Ishikawa (cell line): ENCODE measurements at regions not wholly inside any gene's neighbourhood (a gene's known extent, or its start where the extent isn't known, plus 50 kb on each side); places are given as distances from the start of the nearest gene placed in this dataset.

ENCODE experiments used
- CREB1 ChIP-seq: IDR thresholded peaks from 2 replicates; pipeline ENCODE4 v1.6.1; 2012; ENCODE audit warnings: low read depth
- EP300 ChIP-seq: IDR thresholded peaks from 2 replicates; pipeline ENCODE4 v1.6.1; 2012; ENCODE audit warnings: borderline replicate concordance
- RAD21 ChIP-seq: IDR thresholded peaks from 2 replicates; pipeline ENCODE4 v1.6.1; 2012; ENCODE audit warnings: low read depth
- TAF1 ChIP-seq: IDR thresholded peaks from 2 replicates; pipeline ENCODE4 v1.6.1; 2012; ENCODE audit warnings: low read depth, mild to moderate bottlenecking
- TEAD4 ChIP-seq: IDR thresholded peaks from 2 replicates; pipeline ENCODE4 v1.6.1; 2012
- ZBTB7A ChIP-seq: IDR thresholded peaks from 2 replicates; pipeline ENCODE4 v1.6.1; 2012; ENCODE audit warnings: low read depth
- TF ChIP-seq, protein P1 (sequence below): IDR thresholded peaks from 2 replicates; pipeline ENCODE4 v1.6.1; 2012
- TF ChIP-seq, protein P2 (sequence below): IDR thresholded peaks from 2 replicates; pipeline ENCODE4 v1.6.1; 2012; ENCODE audit warnings: low read depth, mild to moderate bottlenecking

DNA sequence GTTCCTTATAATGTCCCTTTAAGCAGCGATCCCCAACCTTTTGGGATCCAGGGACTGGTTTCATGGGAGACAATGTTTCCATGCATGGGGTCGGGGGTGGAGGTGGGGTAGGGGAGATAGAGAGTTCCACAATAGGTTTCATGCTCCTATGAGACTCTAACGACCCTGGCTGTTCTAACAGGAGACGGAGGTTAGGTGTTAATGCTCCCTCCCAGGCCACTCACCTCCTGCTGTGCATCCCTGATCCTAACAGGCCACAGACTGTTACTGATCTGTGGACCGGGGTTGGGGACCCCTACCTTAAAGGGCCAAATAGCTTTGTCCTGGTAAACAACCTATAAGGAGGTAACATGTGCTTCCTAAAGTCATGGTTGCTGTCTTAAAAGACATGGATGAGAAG lies 602.5 kb upstream of the RGMB start:
- TF ChIP-seq, protein P1, sequence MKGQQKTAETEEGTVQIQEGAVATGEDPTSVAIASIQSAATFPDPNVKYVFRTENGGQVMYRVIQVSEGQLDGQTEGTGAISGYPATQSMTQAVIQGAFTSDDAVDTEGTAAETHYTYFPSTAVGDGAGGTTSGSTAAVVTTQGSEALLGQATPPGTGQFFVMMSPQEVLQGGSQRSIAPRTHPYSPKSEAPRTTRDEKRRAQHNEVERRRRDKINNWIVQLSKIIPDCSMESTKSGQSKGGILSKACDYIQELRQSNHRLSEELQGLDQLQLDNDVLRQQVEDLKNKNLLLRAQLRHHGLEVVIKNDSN: no peak
- TF ChIP-seq TEAD4 (no peak), ZBTB7A (no peak), RAD21 (no peak), EP300 (no peak), CREB1 (no peak), TAF1 (no peak)
- TF ChIP-seq, protein P2, sequence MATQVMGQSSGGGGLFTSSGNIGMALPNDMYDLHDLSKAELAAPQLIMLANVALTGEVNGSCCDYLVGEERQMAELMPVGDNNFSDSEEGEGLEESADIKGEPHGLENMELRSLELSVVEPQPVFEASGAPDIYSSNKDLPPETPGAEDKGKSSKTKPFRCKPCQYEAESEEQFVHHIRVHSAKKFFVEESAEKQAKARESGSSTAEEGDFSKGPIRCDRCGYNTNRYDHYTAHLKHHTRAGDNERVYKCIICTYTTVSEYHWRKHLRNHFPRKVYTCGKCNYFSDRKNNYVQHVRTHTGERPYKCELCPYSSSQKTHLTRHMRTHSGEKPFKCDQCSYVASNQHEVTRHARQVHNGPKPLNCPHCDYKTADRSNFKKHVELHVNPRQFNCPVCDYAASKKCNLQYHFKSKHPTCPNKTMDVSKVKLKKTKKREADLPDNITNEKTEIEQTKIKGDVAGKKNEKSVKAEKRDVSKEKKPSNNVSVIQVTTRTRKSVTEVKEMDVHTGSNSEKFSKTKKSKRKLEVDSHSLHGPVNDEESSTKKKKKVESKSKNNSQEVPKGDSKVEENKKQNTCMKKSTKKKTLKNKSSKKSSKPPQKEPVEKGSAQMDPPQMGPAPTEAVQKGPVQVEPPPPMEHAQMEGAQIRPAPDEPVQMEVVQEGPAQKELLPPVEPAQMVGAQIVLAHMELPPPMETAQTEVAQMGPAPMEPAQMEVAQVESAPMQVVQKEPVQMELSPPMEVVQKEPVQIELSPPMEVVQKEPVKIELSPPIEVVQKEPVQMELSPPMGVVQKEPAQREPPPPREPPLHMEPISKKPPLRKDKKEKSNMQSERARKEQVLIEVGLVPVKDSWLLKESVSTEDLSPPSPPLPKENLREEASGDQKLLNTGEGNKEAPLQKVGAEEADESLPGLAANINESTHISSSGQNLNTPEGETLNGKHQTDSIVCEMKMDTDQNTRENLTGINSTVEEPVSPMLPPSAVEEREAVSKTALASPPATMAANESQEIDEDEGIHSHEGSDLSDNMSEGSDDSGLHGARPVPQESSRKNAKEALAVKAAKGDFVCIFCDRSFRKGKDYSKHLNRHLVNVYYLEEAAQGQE: no peak
